Activated T-helper 17 cell treated with anti-CD3 and anti-CD28 coated beads, Interleukin-2, amount 50 U/mL, for 72 hours (primary cell): ENCODE measurements at regions not wholly inside any gene's neighbourhood (a gene's known extent, or its start where the extent isn't known, plus 50 kb on each side); places are given as distances from the start of the nearest gene placed in this dataset.
"Not testable (repeated sequence)": the region's sequence is repeated elsewhere in the genome, so short reads cannot be mapped to it uniquely, and the experiment has no call there.

Experiments used
- ATAC-seq: fragments of 150-1000 bp; cut with Tn5 transposase; replicated peaks from 2 replicates; pipeline ENCODE4 v1.10.0; 2021; ENCODE audit warnings: mild to moderate bottlenecking, moderate library complexity
- H3K27ac Mint-ChIP-seq: one replicate; pipeline ENCODE4 v1.8.0; 2022; ENCODE audit warnings: mixed read lengths
- H3K27me3 Mint-ChIP-seq: one replicate; pipeline ENCODE4 v1.8.0; 2022; ENCODE audit warnings: mixed read lengths
- H3K36me3 Mint-ChIP-seq: one replicate; pipeline ENCODE4 v1.8.0; 2022; ENCODE audit warnings: low read depth, mild to moderate bottlenecking, mixed read lengths
- H3K4me1 Mint-ChIP-seq: one replicate; pipeline ENCODE4 v1.8.0; 2022; ENCODE audit warnings: mixed read lengths
- H3K4me3 Mint-ChIP-seq: one replicate; pipeline ENCODE4 v1.8.0; 2022; ENCODE audit warnings: mild to moderate bottlenecking, mixed read lengths
- H3K9me3 Mint-ChIP-seq: one replicate; pipeline ENCODE4 v1.8.0; 2022; ENCODE audit warnings: mixed read lengths

DNA sequence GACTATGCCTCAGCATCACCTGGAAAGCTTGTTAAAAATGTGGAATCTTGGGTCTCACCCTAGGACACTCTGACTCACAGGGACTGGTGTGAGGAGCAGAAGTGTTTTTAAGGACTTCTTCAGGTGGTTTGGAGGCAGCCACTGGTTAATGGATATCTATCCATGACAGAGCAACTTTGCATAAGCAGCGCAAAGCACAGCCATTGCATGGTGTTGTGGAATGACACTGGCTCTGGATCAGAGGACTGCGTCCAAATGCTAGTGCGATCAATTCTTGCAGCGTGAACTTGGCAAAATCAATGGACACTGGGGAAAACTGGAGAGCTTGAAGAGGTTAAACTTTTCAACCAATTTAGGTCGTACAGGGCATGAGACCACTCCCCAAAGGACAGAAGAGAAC, 116.8 kb upstream of the FAM78B start:
- Mint-ChIP-seq H3K4me3 (no peak overlapping the region), H3K4me1 (no peaks in the 10 kb centered on the region), H3K9me3 (peaks cover 2% of the 10 kb centered on the region), H3K27ac (no peak overlapping the region), H3K27me3 (peaks cover 6% of the 10 kb centered on the region), H3K36me3 (no peaks in the 10 kb centered on the region)
- ATAC-seq: no peak

DNA sequence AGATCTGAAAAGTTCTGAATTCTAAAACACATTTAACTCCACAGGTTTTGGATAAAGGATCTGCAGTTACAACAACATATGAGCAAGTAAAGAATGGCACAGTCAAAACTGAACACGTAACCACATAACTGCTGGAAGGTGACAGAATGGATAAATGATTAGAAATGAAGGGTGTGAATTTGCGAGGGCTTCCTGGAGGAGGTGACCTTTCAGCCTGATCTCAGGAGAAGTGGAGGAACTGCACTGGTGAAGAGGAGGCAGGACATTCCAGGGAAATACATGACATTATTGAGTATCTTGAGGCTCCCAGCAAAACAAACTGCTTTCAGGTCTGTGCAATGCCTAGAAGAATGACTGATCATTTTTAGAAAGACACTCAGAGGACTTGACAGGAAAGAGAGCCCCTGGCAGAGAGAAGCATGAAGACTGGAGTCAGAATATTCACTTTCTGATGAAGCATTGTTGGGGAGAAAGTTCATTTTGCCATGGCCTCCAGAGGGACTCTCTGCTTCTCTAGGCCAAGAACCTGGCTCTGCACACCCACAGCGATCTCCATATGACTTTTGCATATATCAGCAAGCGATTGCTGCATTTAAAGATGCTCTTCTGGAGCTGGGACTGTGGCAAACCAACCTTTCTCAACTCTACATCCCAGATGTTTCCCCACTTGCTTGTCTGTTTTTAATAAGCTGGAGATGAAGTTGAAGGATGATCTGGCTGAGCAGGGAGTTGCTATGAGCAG, 122.7 kb upstream of the FAM78B start:
- Mint-ChIP-seq H3K27me3 (peaks cover 20% of the 10 kb centered on the region), H3K9me3 (no peaks in the 10 kb centered on the region), H3K4me3 (no peak overlapping the region), H3K4me1 (no peaks in the 10 kb centered on the region), H3K36me3 (no peaks in the 10 kb centered on the region), H3K27ac (no peak overlapping the region)
- no peak for ATAC-seq

- H3K27ac Mint-ChIP-seq: no peak overlapping the region
- no peaks in the 10 kb centered on the region for H3K36me3 Mint-ChIP-seq
- H3K4me3 Mint-ChIP-seq: no peak overlapping the region
- H3K27me3 Mint-ChIP-seq: peaks cover 7% of the 10 kb centered on the region
- no peak for ATAC-seq
- no peaks in the 10 kb centered on the region for H3K4me1 Mint-ChIP-seq
- H3K9me3 Mint-ChIP-seq: no peaks in the 10 kb centered on the region
These were observed 128.9 kb upstream of the FAM78B start for GRCh38 chr1:166295656-166296055.

- no peaks in the 10 kb centered on the region for H3K36me3 Mint-ChIP-seq
- H3K9me3 Mint-ChIP-seq: no peaks in the 10 kb centered on the region
- no peak overlapping the region for H3K27ac Mint-ChIP-seq
- no peak for ATAC-seq
- no peaks in the 10 kb centered on the region for H3K4me1 Mint-ChIP-seq
- H3K27me3 Mint-ChIP-seq: peaks cover 9% of the 10 kb centered on the region
- no peak overlapping the region for H3K4me3 Mint-ChIP-seq
These were observed 131.2 kb upstream of the FAM78B start for GRCh38 chr1:166297993-166298392.

- peaks cover 8% of the 10 kb centered on the region for H3K9me3 Mint-ChIP-seq
- H3K4me3 Mint-ChIP-seq: no peak overlapping the region
- no peak overlapping the region for H3K27ac Mint-ChIP-seq
- ATAC-seq: no peak
- H3K36me3 Mint-ChIP-seq: no peaks in the 10 kb centered on the region
- H3K4me1 Mint-ChIP-seq: no peaks in the 10 kb centered on the region
- peaks cover 5% of the 10 kb centered on the region for H3K27me3 Mint-ChIP-seq
These were observed 134.0 kb upstream of the FAM78B start for GRCh38 chr1:166300767-166301166.

DNA sequence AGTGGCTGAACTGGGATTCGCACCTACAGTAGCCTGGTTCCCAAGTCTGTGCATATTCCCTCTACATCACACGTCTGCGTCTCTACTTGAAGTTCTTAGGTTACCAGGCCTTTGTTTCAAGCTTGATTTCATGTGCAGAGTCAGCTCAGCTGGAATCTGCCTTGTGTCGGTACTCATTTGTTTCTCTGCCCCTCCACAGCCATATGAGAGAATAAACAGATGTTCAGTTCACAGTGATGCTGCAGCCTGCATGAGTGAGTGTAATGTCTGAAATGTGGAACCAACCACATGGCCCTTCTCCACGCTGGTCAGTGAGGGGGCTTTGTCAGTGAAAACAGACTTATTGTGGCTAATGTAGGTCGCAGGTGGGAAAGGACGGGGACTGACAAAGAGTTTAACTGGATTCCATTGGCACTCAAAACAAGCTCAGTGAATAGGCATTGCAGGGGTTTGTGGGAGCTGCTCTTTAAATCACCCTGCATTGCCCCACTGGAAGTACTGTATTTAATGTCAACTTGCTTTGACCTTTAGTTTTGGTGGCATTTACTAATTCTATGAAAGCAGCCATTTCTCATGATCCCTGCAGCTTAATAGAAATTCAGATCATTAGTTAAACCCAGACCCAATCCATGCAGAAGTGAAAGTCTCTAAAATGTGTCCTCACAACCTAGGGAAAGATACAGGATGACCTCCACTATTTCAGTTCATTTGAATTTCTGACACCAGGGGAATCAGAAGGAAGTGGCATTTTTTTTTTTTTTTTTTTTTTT, 136.4 kb upstream of the FAM78B start:
- H3K36me3 Mint-ChIP-seq: no peaks in the 10 kb centered on the region
- ATAC-seq: no peak
- peaks cover 5% of the 10 kb centered on the region for H3K27me3 Mint-ChIP-seq
- no peak overlapping the region for H3K4me3 Mint-ChIP-seq
- H3K9me3 Mint-ChIP-seq: peaks cover 9% of the 10 kb centered on the region
- H3K27ac Mint-ChIP-seq: no peak overlapping the region
- H3K4me1 Mint-ChIP-seq: no peaks in the 10 kb centered on the region

DNA sequence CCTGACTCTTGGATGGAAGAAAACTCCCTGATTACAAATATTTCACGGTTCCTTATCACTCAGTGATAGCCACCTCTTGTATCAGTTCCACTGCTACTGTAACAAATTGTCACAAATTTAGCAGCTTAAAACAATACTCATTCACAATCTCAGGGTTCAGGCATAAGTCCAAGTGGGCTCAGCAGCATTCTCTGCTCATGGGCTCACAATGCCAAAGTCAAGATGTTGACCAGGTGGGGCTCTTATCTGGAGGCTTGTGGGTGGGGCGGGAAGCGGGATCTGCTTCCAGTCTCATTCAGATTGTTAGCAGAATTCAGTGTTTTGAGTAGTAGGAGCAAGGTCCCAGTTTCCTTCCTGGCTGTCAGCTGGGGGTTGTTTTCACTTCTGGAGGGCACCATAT, 137.3 kb upstream of the FAM78B start:
- peaks cover 9% of the 10 kb centered on the region for H3K27me3 Mint-ChIP-seq
- no peaks in the 10 kb centered on the region for H3K4me1 Mint-ChIP-seq
- peaks cover 9% of the 10 kb centered on the region for H3K9me3 Mint-ChIP-seq
- H3K4me3 Mint-ChIP-seq: no peak overlapping the region
- H3K27ac Mint-ChIP-seq: no peak overlapping the region
- H3K36me3 Mint-ChIP-seq: no peaks in the 10 kb centered on the region
- ATAC-seq: no peak

- H3K27ac Mint-ChIP-seq: no peak overlapping the region
- peaks cover 9% of the 10 kb centered on the region for H3K27me3 Mint-ChIP-seq
- peaks cover 9% of the 10 kb centered on the region for H3K9me3 Mint-ChIP-seq
- H3K36me3 Mint-ChIP-seq: no peaks in the 10 kb centered on the region
- no peak for ATAC-seq
- no peaks in the 10 kb centered on the region for H3K4me1 Mint-ChIP-seq
- no peak overlapping the region for H3K4me3 Mint-ChIP-seq
These were observed 138.6 kb upstream of the FAM78B start for GRCh38 chr1:166305371-166305770.

- ATAC-seq: no peak
- no peak overlapping the region for H3K4me3 Mint-ChIP-seq
- no peaks in the 10 kb centered on the region for H3K4me1 Mint-ChIP-seq
- H3K36me3 Mint-ChIP-seq: no peaks in the 10 kb centered on the region
- H3K9me3 Mint-ChIP-seq: peaks cover 9% of the 10 kb centered on the region
- no peak overlapping the region for H3K27ac Mint-ChIP-seq
- H3K27me3 Mint-ChIP-seq: peaks cover 4% of the 10 kb centered on the region
These were observed 140.7 kb upstream of the FAM78B start for GRCh38 chr1:166307261-166308188.

DNA sequence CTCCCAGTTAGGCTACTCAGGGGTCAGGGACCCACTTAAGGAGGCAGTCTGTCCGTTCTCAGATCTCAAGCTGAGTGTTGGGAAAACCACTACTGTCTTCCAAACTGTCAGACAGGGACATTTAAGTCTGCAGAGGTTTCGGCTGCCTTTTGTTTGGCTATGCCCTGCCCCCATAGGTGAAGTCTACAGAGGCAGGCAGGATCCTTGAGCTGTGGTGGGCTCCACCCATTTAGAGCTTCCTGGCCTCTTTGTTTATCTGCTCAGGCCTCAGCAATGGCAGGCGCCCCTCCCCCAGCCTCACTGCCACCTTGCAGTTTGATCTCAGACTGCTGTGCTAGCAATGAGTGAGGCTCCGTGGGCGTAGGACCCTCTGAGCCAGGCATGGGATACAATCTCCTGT, 149.5 kb upstream of the FAM78B start:
- not testable (repeated sequence) for H3K27ac Mint-ChIP-seq, H3K27me3 Mint-ChIP-seq, H3K4me1 Mint-ChIP-seq, H3K36me3 Mint-ChIP-seq, ATAC-seq, H3K4me3 Mint-ChIP-seq
- H3K9me3 Mint-ChIP-seq: peaks cover 12% of the 10 kb centered on the region

- H3K4me3 Mint-ChIP-seq: no peak overlapping the region
- H3K4me1 Mint-ChIP-seq: no peaks in the 10 kb centered on the region
- H3K27ac Mint-ChIP-seq: no peak overlapping the region
- ATAC-seq: no peak
- H3K36me3 Mint-ChIP-seq: no peaks in the 10 kb centered on the region
- peaks cover 3% of the 10 kb centered on the region for H3K27me3 Mint-ChIP-seq
- peaks cover 4% of the 10 kb centered on the region for H3K9me3 Mint-ChIP-seq
These were observed 155.7 kb upstream of the FAM78B start for GRCh38 chr1:166322470-166322869.

DNA sequence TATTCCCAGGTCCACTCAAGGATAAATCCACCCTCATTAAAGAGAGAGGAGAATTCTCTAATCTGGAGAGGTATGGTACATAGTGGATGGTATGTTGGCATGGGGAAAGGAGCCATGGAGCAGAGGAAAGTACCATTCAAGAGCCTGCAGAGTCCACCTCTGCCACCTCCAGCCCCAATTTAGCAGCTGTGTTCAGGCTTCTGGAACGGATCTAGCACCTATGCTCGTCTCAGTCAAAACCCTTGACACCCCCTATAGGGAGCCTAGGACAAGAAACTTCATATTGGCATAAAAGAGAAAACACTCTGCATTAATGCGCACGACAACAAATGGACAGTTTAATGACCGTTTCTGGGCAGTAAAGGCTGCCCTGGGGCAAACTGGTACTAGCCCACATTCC, 161.1 kb upstream of the FAM78B start:
- no peaks in the 10 kb centered on the region for H3K9me3 Mint-ChIP-seq
- H3K4me3 Mint-ChIP-seq: no peak overlapping the region
- H3K4me1 Mint-ChIP-seq: no peaks in the 10 kb centered on the region
- peaks cover 3% of the 10 kb centered on the region for H3K27me3 Mint-ChIP-seq
- ATAC-seq: no peak
- no peak overlapping the region for H3K27ac Mint-ChIP-seq
- H3K36me3 Mint-ChIP-seq: no peaks in the 10 kb centered on the region

DNA sequence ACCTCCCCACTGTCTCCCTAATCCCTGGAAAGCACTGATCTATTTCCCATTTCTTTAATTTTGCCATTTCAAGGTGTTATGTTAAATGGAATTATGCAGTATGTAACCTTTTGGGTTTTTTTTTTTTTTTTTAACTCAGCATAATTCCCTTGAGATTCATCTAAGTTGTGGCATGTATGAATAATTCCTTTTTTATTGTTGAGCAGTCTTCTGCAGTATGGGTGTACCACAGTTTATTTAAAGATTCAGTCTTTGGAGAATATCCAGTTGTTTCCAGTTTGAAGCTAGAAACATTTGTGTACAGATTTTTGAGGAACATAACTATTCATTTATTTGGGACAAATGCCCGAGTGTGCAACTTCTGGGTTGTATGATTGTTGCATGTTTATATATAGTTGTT, 162.2 kb upstream of the FAM78B start:
- no peak for ATAC-seq
- Mint-ChIP-seq H3K27ac (no peak overlapping the region), H3K27me3 (peaks cover 3% of the 10 kb centered on the region), H3K9me3 (no peaks in the 10 kb centered on the region), H3K4me1 (no peaks in the 10 kb centered on the region), H3K4me3 (no peak overlapping the region), H3K36me3 (no peaks in the 10 kb centered on the region)

DNA sequence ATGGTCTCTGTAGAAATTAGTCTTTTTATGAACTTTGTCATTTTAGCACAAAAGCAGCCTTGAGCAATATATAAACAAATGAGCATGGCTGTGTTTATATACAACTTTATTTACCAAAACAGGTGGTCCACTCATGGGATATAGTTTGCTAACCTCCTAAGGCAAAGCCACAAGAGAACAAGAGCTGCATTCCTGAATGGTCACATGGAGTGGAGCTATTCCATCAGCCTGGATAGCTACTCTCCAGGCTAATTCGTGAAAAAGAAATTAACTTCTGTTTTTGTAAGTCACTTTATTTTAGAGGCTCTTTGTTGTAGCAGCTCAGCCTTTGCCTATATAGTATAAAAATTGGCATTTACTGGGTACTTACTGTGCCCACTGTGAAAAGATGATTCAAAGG, 163.3 kb upstream of the FAM78B start:
- ATAC-seq: no peak
- Mint-ChIP-seq H3K4me1 (no peaks in the 10 kb centered on the region), H3K27ac (no peak overlapping the region), H3K27me3 (peaks cover 10% of the 10 kb centered on the region), H3K9me3 (no peaks in the 10 kb centered on the region), H3K36me3 (no peaks in the 10 kb centered on the region), H3K4me3 (no peak overlapping the region)
